Spinal cord (tissue), 9 donors: ENCODE measurements at regions not wholly inside any gene's neighbourhood (a gene's known extent, or its start where the extent isn't known, plus 50 kb on each side); places are given as distances from the start of the nearest gene placed in this dataset.

Source experiments
- DNase-seq, 6 donors: peaks; one replicate each; pipeline versions ENCODE4 v3.0.0 to v3.0.0-alpha.2; 2013 to 2015; ENCODE audit warnings: low spot score in 6 of 6, low read depth in 4 of 6
- H3K27ac ChIP-seq: one replicate; pipeline ENCODE4 v1.5.1; 2013; ENCODE audit warnings: low read depth, low read length, control low read depth
- H3K27me3 ChIP-seq: one replicate; pipeline ENCODE4 v1.6.1; 2013; ENCODE audit warnings: low read length; ENCODE audit not compliant: control insufficient read depth, insufficient read depth
- H3K36me3 ChIP-seq: one replicate; pipeline ENCODE4 v1.6.1; 2013; ENCODE audit warnings: low read length; ENCODE audit not compliant: control insufficient read depth, insufficient read depth
- H3K4me1 ChIP-seq: one replicate; pipeline ENCODE4 v1.6.1; 2013; ENCODE audit warnings: low read length; ENCODE audit not compliant: control insufficient read depth, insufficient read depth
- H3K4me3 ChIP-seq: one replicate; pipeline ENCODE4 v1.5.1; 2013; ENCODE audit warnings: low read depth, low read length, control low read depth
- H3K9me3 ChIP-seq: one replicate; pipeline ENCODE4 v1.6.1; 2013; ENCODE audit warnings: low read length; ENCODE audit not compliant: control insufficient read depth, insufficient read depth
- WGBS: methylation state at CpG from one replicate; pipeline ENCODE4 v1.1.5; 2013; ENCODE audit warnings: missing lambda C conversion rate; ENCODE audit not compliant: insufficient coverage; 5-methylcytosine and 5-hydroxymethylcytosine counted together
- donor health status: healthy.

DNA sequence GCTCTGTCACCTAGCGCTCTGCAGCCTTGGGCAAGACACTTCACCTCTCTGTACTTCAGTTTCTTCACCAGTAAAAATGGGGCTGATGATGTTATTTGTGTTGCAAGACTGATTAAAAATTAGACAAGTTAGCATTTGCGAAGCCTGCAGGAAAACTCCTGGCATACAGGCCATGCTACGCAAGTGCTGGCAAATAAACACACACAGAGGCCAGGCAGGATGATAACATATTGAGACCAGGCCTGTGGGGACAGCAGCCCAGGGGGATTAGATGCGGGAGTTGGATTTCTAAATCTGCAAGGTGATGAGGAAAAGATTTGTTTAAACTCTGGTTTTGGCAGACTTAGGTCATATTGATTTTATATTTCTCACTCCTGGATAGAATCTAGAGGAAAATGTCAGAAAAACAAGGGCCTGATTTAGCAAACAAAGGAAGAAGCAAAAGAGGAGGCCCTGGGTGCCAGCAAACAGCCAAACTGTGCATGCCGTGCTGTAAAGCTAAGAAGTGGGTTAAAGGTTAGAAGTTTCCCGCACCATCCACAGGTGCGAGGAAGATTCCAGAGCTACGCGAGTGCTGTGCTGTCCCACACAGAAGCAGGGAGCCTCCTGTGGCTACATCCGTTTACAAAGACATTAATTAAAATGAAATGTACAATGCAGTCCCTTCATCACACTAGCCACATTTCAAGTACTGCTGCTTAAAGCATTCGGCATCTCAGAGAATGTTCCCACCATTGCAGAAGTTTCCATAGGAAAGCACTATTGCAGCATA is 532.2 kb downstream of the NPHP4 start:
- Histone ChIP-seq H3K27ac (no peak overlapping the region), H3K36me3 (no peaks in the 10 kb centered on the region), H3K9me3 (no peaks in the 10 kb centered on the region), H3K27me3 (peaks cover 3% of the 10 kb centered on the region), H3K4me1 (peaks cover 8% of the 10 kb centered on the region), H3K4me3 (no peak overlapping the region)
- DNase-seq = no peak
- 75% methylated on average over 3 of the region's 11 CpGs for WGBS

DNA sequence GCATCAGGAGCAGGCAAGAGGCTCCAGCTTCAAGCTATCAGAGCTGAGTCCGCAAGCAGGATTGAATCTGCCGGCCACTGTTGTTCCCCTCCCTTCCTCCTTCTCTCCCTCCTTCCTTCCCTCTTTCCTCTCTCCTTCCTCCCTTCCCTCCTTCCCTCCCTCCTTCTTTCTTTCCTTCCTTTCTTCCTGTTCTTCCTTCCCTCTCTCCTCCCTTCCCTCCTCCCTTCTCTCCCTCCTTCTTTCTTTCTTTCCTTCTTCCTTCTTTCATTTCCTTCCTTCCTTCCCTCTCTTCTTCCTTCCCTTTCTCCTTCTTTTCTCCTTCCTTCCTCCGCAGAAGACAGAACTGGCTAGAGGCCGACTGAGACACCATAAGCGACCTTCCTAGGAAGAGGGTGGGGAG is 534.0 kb downstream of the NPHP4 start:
- Histone ChIP-seq H3K4me3 (no peak overlapping the region), H3K27ac (no peak overlapping the region), H3K9me3 (no peaks in the 10 kb centered on the region), H3K27me3 (peaks cover 3% of the 10 kb centered on the region), H3K36me3 (no peaks in the 10 kb centered on the region), H3K4me1 (peaks cover 8% of the 10 kb centered on the region)
- WGBS = 72% methylated on average over 2 of the region's 5 CpGs
- DNase-seq = no peak

DNA sequence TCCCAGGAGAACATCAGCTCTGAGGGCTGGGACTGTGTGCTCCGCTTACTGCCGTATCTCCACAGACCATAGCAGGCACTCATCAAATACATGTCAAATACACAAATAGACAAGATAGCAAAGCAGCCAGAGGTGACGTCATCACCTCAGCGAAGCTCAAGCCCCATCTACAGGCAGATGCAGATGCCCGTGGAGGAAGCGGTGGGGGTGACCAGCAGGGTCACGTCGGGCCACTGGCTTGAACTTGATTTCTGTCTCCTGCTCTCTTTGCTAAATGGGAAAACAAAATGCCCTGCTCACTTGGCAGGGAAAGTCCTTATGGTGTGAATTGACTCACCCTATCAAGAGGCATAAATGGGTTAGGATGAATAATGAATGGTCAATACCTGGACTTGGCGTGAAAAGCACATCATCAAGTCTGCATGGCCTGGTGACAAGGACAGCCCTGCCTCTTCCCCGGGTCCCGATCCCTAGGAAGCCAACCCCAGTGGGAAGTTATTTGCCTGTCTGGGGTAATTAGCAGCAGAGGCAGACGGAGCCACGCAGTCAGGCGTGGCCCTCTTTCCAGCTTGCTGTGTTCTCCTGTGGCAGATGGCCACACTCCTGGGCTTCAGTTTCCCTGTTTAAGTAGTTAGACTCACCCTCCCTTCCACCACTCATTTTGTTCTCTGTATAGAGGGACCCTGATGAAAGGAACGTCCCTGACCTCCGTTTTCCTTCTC is 536.0 kb downstream of the NPHP4 start:
- peaks cover 3% of the 10 kb centered on the region for H3K27me3 ChIP-seq
- H3K4me3 ChIP-seq = no peak overlapping the region
- no peaks in the 10 kb centered on the region for H3K9me3 ChIP-seq
- no peaks in the 10 kb centered on the region for H3K36me3 ChIP-seq
- whole genome bisulfite sequencing = 35% methylated on average over 9 of the region's 16 CpGs
- no peak overlapping the region for H3K27ac ChIP-seq
- H3K4me1 ChIP-seq = peaks cover 12% of the 10 kb centered on the region
- peak in 1 of 6 donors; percentile 49 for DNase-seq

DNA sequence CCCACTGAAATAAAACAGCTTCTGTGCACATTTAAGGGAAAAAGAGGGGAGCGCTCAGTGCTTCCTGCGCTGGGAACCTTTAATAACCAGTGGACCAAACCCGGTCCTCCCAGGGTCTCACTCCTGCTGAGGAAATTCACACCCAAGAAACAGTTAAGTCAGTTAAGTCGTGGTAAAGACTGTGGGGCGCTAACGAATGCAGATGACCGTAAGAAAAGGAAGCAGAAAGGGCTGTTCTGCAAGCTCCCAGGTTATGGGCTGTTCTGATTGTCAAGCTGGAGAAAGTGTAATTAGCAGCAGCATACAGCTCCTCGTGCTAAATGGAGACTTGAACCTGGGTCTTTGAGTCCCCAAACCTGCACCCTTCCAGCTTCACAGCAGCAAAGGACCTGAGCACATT is 536.6 kb downstream of the NPHP4 start:
- no peak for DNase-seq
- H3K4me1 ChIP-seq = peaks cover 16% of the 10 kb centered on the region
- peaks cover 3% of the 10 kb centered on the region for H3K27me3 ChIP-seq
- WGBS = 40% methylated on average over 8 of the region's 8 CpGs
- no peak overlapping the region for H3K4me3 ChIP-seq
- H3K9me3 ChIP-seq = no peaks in the 10 kb centered on the region
- no peak overlapping the region for H3K27ac ChIP-seq
- H3K36me3 ChIP-seq = no peaks in the 10 kb centered on the region

- no peaks in the 10 kb centered on the region for H3K36me3 ChIP-seq
- H3K27ac ChIP-seq = no peak overlapping the region
- 15% methylated on average over 6 of the region's 9 CpGs for WGBS
- H3K4me3 ChIP-seq = no peak overlapping the region
- H3K4me1 ChIP-seq = peaks cover 16% of the 10 kb centered on the region
- H3K27me3 ChIP-seq = peaks cover 3% of the 10 kb centered on the region
- DNase-seq = peak in 1 of 6 donors; percentile 44
- no peaks in the 10 kb centered on the region for H3K9me3 ChIP-seq
These were observed 537.2 kb downstream of the NPHP4 start for GRCh38 chr1:5455056-5455455.

GRCh38 chr1:5453347-5453746 is 538.9 kb downstream of the NPHP4 start:
- 75% methylated on average over 5 of the region's 8 CpGs for WGBS
- Histone ChIP-seq H3K27ac (no peak overlapping the region), H3K27me3 (peaks cover 3% of the 10 kb centered on the region), H3K4me1 (peaks cover 16% of the 10 kb centered on the region), H3K36me3 (no peaks in the 10 kb centered on the region), H3K4me3 (no peak overlapping the region), H3K9me3 (no peaks in the 10 kb centered on the region)
- peak in 1 of 6 donors; percentile 50 for DNase-seq

- H3K4me3 ChIP-seq = no peak overlapping the region
- no peaks in the 10 kb centered on the region for H3K9me3 ChIP-seq
- 83% methylated on average over 10 of the region's 11 CpGs for WGBS
- no peaks in the 10 kb centered on the region for H3K36me3 ChIP-seq
- H3K4me1 ChIP-seq = peaks cover 28% of the 10 kb centered on the region
- H3K27me3 ChIP-seq = peaks cover 3% of the 10 kb centered on the region
- no peak overlapping the region for H3K27ac ChIP-seq
- DNase-seq = no peak
These were observed 540.6 kb downstream of the NPHP4 start for GRCh38 chr1:5451671-5452070.

DNA sequence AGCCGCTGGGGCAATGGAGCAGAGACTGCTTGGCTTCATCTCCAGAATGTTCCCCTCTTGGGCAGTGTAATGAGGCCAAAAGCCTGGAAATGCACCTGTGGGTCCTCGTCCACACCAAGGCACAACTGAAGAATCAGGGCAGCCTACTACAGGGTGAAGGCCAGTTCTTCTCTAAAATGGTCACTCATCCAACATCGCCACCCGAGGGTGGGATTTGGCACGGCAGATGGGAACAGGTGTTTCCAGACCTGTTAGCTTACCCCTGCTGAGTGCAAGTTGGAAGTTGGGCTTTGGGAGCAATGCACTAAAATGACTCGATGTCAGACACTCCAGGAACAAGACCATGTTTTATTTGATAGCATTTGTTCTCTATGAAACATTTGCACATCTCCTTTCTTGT is 543.7 kb downstream of the NPHP4 start:
- Histone ChIP-seq H3K27ac (no peak overlapping the region), H3K4me1 (peaks cover 30% of the 10 kb centered on the region), H3K4me3 (no peak overlapping the region), H3K27me3 (no peaks in the 10 kb centered on the region), H3K9me3 (no peaks in the 10 kb centered on the region), H3K36me3 (no peaks in the 10 kb centered on the region)
- WGBS = 77% methylated on average over 6 of the region's 6 CpGs
- DNase-seq = no peak

- Histone ChIP-seq H3K4me3 (no peak overlapping the region), H3K27me3 (no peaks in the 10 kb centered on the region), H3K27ac (no peak overlapping the region), H3K36me3 (no peaks in the 10 kb centered on the region), H3K4me1 (peaks cover 35% of the 10 kb centered on the region), H3K9me3 (no peaks in the 10 kb centered on the region)
- peak in 1 of 6 donors; percentile 89 for DNase-seq
- 47% methylated on average over 4 of the region's 6 CpGs for WGBS
These were observed 544.7 kb downstream of the NPHP4 start for GRCh38 chr1:5447503-5447960.

- WGBS = 75% methylated on average over 6 of the region's 6 CpGs
- H3K36me3 ChIP-seq = no peaks in the 10 kb centered on the region
- DNase-seq = peak in 2 of 6 donors; percentile 64 to 88
- no peaks in the 10 kb centered on the region for H3K27me3 ChIP-seq
- H3K27ac ChIP-seq = no peak overlapping the region
- peaks cover 28% of the 10 kb centered on the region for H3K4me1 ChIP-seq
- no peaks in the 10 kb centered on the region for H3K9me3 ChIP-seq
- H3K4me3 ChIP-seq = no peak overlapping the region
These were observed 547.8 kb downstream of the NPHP4 start for GRCh38 chr1:5444396-5444795.
